Globus pallidus (tissue), 1 donor: ENCODE measurements at regions not wholly inside any gene's neighbourhood (a gene's known extent, or its start where the extent isn't known, plus 50 kb on each side); places are given as distances from the start of the nearest gene placed in this dataset.

Source experiments
- DNase-seq: peaks from one replicate; pipeline ENCODE4 v3.0.0-alpha.2; 2015; ENCODE audit warnings: low spot score

- DNase-seq: no peak
Measured at GRCh38 chr4:4961936-4962335, 57.3 kb downstream of the CYTL1 start.

- DNase-seq: no peak
Measured at GRCh38 chr4:4962928-4963327, 56.3 kb downstream of the CYTL1 start.
